VCaP (cell line): ENCODE measurements at regions not wholly inside any gene's neighbourhood (a gene's known extent, or its start where the extent isn't known, plus 50 kb on each side); places are given as distances from the start of the nearest gene placed in this dataset.

Experiments used
- H3K27ac ChIP-seq: fragments of 450-650 bp; 2 replicates; pipeline ENCODE4 v1.5.1; 2017
- CTCF ChIP-seq: fragments of 450-650 bp; conservative IDR thresholded peaks from 2 replicates; pipeline ENCODE4 v1.5.1; 2017; ENCODE audit warnings: mild to moderate bottlenecking, moderate library complexity

GRCh38 chr4:135515295-135515694 is 1313.7 kb upstream of the PABPC4L start:
- no peak overlapping the region for H3K27ac ChIP-seq
- TF ChIP-seq CTCF = no peak

GRCh38 chr4:135510582-135510981 is 1309.0 kb upstream of the PABPC4L start:
- no peak for TF ChIP-seq CTCF
- H3K27ac ChIP-seq = no peak overlapping the region

DNA sequence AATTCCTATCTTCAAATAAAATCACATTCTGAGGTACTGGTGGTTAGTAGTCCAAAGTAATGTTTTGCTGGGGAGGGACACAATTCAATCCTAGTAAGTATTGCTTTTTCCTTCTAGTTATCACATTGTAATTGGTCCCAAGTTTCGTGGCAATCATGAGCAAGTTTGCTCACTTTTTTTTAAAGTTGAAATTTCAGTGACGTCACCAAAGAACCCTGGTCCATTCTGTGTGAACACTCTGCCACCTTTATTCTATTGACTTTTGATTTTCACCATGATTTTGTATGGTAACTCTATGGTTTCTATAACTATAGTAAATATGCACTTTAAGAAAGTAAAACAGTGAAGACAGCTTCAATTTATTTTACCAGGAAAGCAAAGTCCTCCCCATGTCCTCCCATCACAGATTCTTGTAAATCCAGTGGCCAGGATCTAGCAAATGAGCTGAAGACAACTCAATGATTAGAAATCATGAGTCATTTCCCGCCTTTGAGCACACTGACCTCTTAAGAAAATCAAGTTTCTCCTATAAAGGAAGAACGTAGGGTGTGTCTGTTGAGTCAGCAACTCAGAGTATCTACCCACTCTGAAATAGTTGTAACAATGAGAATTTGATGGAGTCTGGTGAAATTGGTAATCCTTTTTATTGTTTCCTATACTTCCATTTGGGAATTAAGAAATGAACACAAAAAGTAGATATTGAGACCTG is 1306.6 kb upstream of the PABPC4L start:
- H3K27ac ChIP-seq = no peak overlapping the region

DNA sequence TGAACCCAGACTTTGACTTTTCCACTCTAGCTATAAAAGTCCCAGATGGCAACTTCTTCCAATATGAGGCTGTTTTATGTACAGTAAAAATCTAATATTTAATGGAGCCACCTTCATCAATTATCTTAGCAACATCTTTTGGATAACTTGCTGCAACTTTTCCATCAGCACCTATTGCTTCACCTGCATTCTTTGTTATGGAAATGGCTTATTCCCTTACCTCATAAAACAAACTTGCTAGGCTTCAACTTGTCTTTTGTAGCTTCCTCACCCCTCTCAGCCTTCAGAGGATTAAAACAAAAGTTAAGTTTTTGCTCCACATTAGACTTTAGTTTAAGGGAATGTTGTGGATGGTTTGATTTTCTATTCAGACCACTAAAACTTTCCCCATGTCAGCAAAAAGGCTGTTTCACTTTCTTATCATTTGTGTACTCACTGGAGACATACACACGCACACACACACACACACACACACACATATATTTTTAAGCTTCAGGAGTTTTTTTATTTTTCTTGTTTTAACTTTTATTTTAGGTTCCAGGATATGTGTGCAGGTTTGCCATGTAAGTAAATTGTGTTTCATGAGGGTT is 1296.1 kb upstream of the PABPC4L start:
- TF ChIP-seq CTCF = no peak

More for the DNA sequence above, 1306.6 kb upstream of the PABPC4L start:
- no peak for TF ChIP-seq CTCF

GRCh38 chr4:135492439-135492838 is 1290.8 kb upstream of the PABPC4L start:
- TF ChIP-seq CTCF = no peak
- H3K27ac ChIP-seq = no peak overlapping the region

More for the DNA sequence above, 1296.1 kb upstream of the PABPC4L start:
- H3K27ac ChIP-seq = no peak overlapping the region

GRCh38 chr4:135485371-135485770 is 1283.8 kb upstream of the PABPC4L start:
- TF ChIP-seq CTCF = no peak
- no peak overlapping the region for H3K27ac ChIP-seq

DNA sequence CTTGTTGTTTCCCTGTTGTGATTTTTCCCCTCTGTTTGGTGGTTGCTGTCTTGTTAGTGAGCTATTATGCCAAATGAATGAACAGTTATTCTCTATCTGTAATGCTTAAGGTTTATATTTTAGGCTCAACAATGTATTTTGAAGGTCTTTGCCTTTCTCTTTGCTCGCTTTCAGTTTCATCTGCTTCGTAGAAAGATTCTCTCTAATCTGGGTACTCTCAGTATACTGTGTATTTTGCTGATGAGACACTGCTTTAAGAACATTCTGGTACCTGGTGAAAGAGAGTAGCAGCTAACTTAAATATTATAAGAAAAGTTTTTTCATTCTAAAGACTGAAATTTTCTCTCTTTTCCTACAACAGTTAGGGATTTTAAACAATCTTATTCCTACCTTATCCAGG is 1274.7 kb upstream of the PABPC4L start:
- TF ChIP-seq CTCF = no peak
- H3K27ac ChIP-seq = no peak overlapping the region
